22Rv1 (cell line): ENCODE measurements at regions not wholly inside any gene's neighbourhood (a gene's known extent, or its start where the extent isn't known, plus 50 kb on each side); places are given as distances from the start of the nearest gene placed in this dataset.

Experiments used
- CTCF ChIP-seq: fragments of 450-650 bp; IDR thresholded peaks from 2 replicates; pipeline ENCODE4 v1.5.1; 2017; ENCODE audit warnings: mild to moderate bottlenecking
- ZFX ChIP-seq: fragments of 450-650 bp; IDR thresholded peaks from 2 replicates; pipeline ENCODE4 v1.6.1; 2017; ENCODE audit warnings: antibody characterized with exemption, borderline replicate concordance

- TF ChIP-seq CTCF (no peak), ZFX (no peak)
Measured at GRCh38 chr3:157741607-157742006, 238.4 kb upstream of the VEPH1 start.
